Upper lobe of right lung (tissue), 1 donor: ENCODE measurements at regions not wholly inside any gene's neighbourhood (a gene's known extent, or its start where the extent isn't known, plus 50 kb on each side); places are given as distances from the start of the nearest gene placed in this dataset.

Source experiments
- ATAC-seq: fragments of 200-7000 bp; cut with Tn5 transposase; one replicate; pipeline ENCODE4 v1.9.1; 2020; ENCODE audit warnings: mild to moderate bottlenecking, moderate library complexity
- DNase-seq: peaks from one replicate; pipeline ENCODE4 v3.0.0-alpha.2; 2020
- H3K27ac ChIP-seq: fragments of 200-600 bp; one replicate; pipeline ENCODE4 v1.8.0; 2022
- H3K27me3 ChIP-seq: fragments of 200-600 bp; one replicate; pipeline ENCODE4 v1.8.0; 2022; ENCODE audit warnings: mild to moderate bottlenecking
- H3K36me3 ChIP-seq: fragments of 200-600 bp; one replicate; pipeline ENCODE4 v1.8.0; 2022
- H3K4me1 ChIP-seq: fragments of 200-600 bp; one replicate; pipeline ENCODE4 v1.8.0; 2022
- H3K4me3 ChIP-seq: fragments of 200-600 bp; one replicate; pipeline ENCODE4 v1.8.0; 2022; ENCODE audit warnings: mild to moderate bottlenecking
- H3K9me3 ChIP-seq: fragments of 200-600 bp; one replicate; pipeline ENCODE4 v1.8.0; 2022
- intact Hi-C: fragments of 100-400 bp; cut with DNase I; formaldehyde crosslinking; loops from one replicate; pipeline ENCODE4 v1.11.0; 2022
- TF ChIP-seq, protein P1 (sequence below): fragments of 200-600 bp; IDR thresholded peaks from one replicate; pipeline ENCODE4 v1.8.0; 2022; ENCODE audit warnings: antibody characterized with exemption
- donor health status: DM: no; HTN: yes; CAD: no; lungs with severe emphysema.

DNA sequence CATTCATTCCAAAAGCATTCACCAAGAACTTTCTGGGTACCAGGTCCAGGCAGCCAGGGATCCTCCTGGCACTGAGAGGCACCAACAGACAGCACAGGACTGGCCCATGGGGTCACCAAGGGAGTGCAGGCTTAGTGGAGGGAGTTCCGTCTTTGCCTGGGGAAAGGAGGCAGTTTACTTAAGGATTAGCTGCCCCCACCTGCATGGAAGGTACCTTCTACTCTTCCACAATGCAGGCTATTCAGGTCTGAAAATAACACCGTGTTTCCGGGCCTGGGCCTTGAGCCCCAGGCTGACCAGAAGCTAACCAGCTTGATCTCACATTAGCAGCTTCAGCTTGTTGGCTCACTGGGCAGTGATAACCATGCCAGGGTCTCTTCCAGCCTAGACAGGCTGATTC lies 199.4 kb downstream of the FOXA2 start:
- H3K27me3 ChIP-seq, result no peaks in the 10 kb centered on the region
- ATAC-seq (no peak), DNase-seq (no peak)
- H3K9me3 ChIP-seq, result no peaks in the 10 kb centered on the region
- intact Hi-C loops, result no loop called here
- H3K27ac ChIP-seq, result no peak overlapping the region
- H3K4me3 ChIP-seq, result no peak overlapping the region
- TF ChIP-seq, protein P1, sequence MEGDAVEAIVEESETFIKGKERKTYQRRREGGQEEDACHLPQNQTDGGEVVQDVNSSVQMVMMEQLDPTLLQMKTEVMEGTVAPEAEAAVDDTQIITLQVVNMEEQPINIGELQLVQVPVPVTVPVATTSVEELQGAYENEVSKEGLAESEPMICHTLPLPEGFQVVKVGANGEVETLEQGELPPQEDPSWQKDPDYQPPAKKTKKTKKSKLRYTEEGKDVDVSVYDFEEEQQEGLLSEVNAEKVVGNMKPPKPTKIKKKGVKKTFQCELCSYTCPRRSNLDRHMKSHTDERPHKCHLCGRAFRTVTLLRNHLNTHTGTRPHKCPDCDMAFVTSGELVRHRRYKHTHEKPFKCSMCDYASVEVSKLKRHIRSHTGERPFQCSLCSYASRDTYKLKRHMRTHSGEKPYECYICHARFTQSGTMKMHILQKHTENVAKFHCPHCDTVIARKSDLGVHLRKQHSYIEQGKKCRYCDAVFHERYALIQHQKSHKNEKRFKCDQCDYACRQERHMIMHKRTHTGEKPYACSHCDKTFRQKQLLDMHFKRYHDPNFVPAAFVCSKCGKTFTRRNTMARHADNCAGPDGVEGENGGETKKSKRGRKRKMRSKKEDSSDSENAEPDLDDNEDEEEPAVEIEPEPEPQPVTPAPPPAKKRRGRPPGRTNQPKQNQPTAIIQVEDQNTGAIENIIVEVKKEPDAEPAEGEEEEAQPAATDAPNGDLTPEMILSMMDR, result no peak
- H3K4me1 ChIP-seq, result no peaks in the 10 kb centered on the region
- H3K36me3 ChIP-seq, result no peaks in the 10 kb centered on the region

DNA sequence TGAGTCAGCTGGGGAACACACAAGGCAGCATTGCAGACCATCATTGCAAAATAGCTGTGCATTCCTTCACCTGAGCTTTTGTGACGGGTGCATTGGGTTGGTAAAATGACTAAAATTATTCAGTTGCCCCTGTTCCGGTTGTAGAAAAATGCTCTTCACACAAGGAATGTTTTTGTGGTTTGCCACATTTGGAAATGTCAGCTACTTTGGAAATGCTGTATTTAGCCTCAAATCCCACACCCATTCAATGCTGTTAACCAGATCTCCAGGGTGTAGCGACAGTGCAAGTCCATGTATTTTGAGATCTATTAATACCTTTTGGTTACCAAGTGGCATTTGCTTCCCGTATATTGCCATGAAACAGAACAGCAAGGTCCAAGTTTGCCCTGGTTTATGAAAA lies 201.2 kb downstream of the FOXA2 start:
- no peaks in the 10 kb centered on the region for H3K36me3 ChIP-seq
- intact Hi-C loops, result no loop called here

DNA sequence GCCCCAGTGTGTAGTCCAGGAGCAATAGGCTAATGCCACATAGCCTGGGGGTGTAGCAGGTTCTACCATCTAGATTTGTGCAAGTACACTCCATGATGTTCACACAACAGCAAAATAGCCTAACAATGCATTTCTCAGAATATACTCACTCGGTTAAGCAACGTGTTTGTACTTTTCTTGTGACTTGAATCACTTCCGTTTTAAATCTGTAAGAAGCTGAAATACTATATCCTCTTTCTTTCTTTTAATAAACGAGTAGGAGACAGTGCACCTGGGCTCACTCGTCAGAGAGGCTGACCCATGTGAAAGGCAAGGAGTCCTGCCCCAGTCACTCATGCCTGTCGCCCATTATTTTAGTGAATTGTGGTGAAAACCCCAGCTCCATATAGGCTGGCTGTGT lies 201.6 kb downstream of the FOXA2 start:
- Histone ChIP-seq H3K4me1 (no peaks in the 10 kb centered on the region), H3K9me3 (no peaks in the 10 kb centered on the region), H3K4me3 (no peak overlapping the region), H3K27ac (no peak overlapping the region), H3K27me3 (no peaks in the 10 kb centered on the region), H3K36me3 (no peaks in the 10 kb centered on the region)
- TF ChIP-seq, protein P1, result no peak
- intact Hi-C loops, result no loop called here
- DNase-seq (no peak), ATAC-seq (peak; percentile 15)

More for the DNA sequence above, 201.2 kb downstream of the FOXA2 start:
- DNase-seq, result no peak
- H3K27me3 ChIP-seq, result no peaks in the 10 kb centered on the region
- no peak for ATAC-seq
- no peaks in the 10 kb centered on the region for H3K4me1 ChIP-seq
- H3K4me3 ChIP-seq, result no peak overlapping the region
- TF ChIP-seq, protein P1, result no peak
- no peaks in the 10 kb centered on the region for H3K9me3 ChIP-seq
- no peak overlapping the region for H3K27ac ChIP-seq

DNA sequence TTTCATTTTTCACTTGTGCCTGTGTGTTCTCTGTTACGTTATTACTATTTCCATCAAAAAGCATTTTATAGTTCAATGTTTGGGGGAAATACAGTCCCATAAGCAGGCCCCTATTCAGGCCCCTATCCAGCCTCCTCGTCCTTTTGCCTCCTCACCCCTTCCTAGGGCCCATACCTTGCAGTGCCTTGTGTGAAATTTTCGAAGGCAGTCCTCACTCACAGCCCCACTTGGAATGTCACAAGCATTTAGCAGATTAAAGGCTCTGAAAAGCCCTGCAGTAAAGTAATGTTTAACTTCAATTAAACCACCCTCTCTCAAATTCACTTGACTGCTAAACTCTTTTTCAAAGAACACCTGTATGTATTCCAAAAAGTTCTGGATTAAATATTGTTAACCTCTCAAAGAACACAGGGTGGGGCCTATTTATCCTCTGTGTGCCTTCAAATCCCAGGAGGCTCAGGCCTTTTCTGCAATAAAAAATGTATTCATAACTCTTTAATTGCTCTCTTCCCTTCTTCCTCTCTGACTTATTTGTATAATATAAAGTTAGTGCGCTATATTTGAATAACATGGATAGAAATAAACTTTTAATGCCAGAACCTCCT lies 202.5 kb downstream of the FOXA2 start:
- peak; percentile 41 for ATAC-seq
- TF ChIP-seq, protein P1, result no peak
- no peak overlapping the region for H3K27ac ChIP-seq

DNA sequence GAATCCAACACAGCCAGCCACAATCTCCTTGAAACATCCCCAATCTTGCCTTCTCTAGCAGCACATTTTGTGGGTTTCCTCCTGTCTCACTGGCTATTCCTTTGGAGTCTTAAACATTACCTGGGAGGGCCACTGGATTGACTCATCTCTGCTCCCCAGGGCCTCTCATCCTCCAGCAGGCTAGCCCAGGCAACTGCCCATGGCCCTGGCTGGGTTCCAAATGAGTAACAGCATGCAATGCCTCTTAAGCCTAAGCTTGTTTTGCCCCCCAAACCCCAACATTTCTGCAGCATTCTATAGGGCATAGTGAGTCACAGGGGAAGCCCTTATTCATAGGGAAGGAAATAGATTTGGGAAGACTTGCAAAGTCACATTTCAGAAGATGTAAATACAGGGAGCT lies 204.9 kb downstream of the FOXA2 start:
- no peak for ATAC-seq
- Histone ChIP-seq H3K27ac (no peak overlapping the region), H3K4me1 (no peaks in the 10 kb centered on the region), H3K36me3 (no peaks in the 10 kb centered on the region), H3K9me3 (no peaks in the 10 kb centered on the region), H3K4me3 (no peak overlapping the region), H3K27me3 (no peaks in the 10 kb centered on the region)
- no peak for DNase-seq
- intact Hi-C loops, result no loop called here
- TF ChIP-seq, protein P1, result no peak

More for the DNA sequence above, 202.5 kb downstream of the FOXA2 start:
- DNase-seq, result no peak
- Histone ChIP-seq H3K4me3 (no peak overlapping the region), H3K4me1 (no peaks in the 10 kb centered on the region), H3K36me3 (no peaks in the 10 kb centered on the region), H3K9me3 (no peaks in the 10 kb centered on the region), H3K27me3 (no peaks in the 10 kb centered on the region)
- intact Hi-C loops, result no loop called here
